Astrocyte (in vitro differentiated cells and primary cell): ENCODE measurements at regions not wholly inside any gene's neighbourhood (a gene's known extent, or its start where the extent isn't known, plus 50 kb on each side); places are given as distances from the start of the nearest gene placed in this dataset.

Experiments
- CTCF ChIP-seq: IDR thresholded peaks from 2 replicates; pipeline ENCODE4 v1.5.1; 2011; ENCODE audit warnings: low read depth, mild to moderate bottlenecking, inconsistent platforms, low read length, moderate library complexity; ENCODE audit not compliant: insufficient read depth
- EZH2 ChIP-seq: IDR thresholded peaks from 2 replicates; pipeline ENCODE4 v1.6.1; 2012; ENCODE audit warnings: mild to moderate bottlenecking, low read length, inconsistent platforms; ENCODE audit not compliant: insufficient read depth

GRCh38 chr2:12004713-12005112, 258.3 kb downstream of the LPIN1 start:
- TF ChIP-seq CTCF, result no peak
- TF ChIP-seq EZH2, result no peak
